HG03558 (cell line): ENCODE measurements at regions not wholly inside any gene's neighbourhood (a gene's known extent, or its start where the extent isn't known, plus 50 kb on each side); places are given as distances from the start of the nearest gene placed in this dataset.

Source experiments
- ATAC-seq: cut with Tn5 transposase; IDR thresholded peaks from one replicate; pipeline ENCODE4 v1.9.1; 2021; ENCODE audit warnings: moderate number of reproducible peaks; ENCODE audit not compliant: unreplicated experiment; ENCODE audit errors: extremely low read depth

- ATAC-seq, result no peak
Measured at GRCh38 chr6:43987838-43988439, 139.3 kb downstream of the MRPL14 start.

GRCh38 chr6:43986177-43986825, 141.0 kb downstream of the MRPL14 start:
- no peak for ATAC-seq

GRCh38 chr6:43985329-43985728, 141.9 kb downstream of the MRPL14 start:
- ATAC-seq, result no peak

GRCh38 chr6:43984442-43985321, 142.6 kb downstream of the MRPL14 start:
- ATAC-seq, result no peak

GRCh38 chr6:43983632-43984031, 143.6 kb downstream of the MRPL14 start:
- no peak for ATAC-seq

- ATAC-seq, result no peak
Measured at GRCh38 chr6:43983191-43983590, 144.1 kb downstream of the MRPL14 start.

- ATAC-seq, result no peak
Measured at GRCh38 chr6:43982084-43982625, 145.1 kb downstream of the MRPL14 start.

- no peak for ATAC-seq
Measured at GRCh38 chr6:43981363-43981990, 145.8 kb downstream of the MRPL14 start.

- no peak for ATAC-seq
Measured at GRCh38 chr6:43980004-43980795, 147.1 kb downstream of the MRPL14 start.

- no peak for ATAC-seq
Measured at GRCh38 chr6:43979525-43979924, 147.7 kb downstream of the MRPL14 start.

GRCh38 chr6:43978473-43979346, 148.5 kb downstream of the MRPL14 start:
- no peak for ATAC-seq

GRCh38 chr6:43977404-43978111, 149.7 kb downstream of the MRPL14 start:
- ATAC-seq, result peak; percentile 50

- no peak for ATAC-seq
Measured at GRCh38 chr6:43976706-43977403, 150.4 kb downstream of the MRPL14 start.

GRCh38 chr6:43974643-43975230, 152.5 kb downstream of the MRPL14 start:
- no peak for ATAC-seq

- ATAC-seq, result no peak
Measured at GRCh38 chr6:43973357-43973756, 153.9 kb downstream of the MRPL14 start.

GRCh38 chr6:43972913-43973300, 154.3 kb downstream of the MRPL14 start:
- no peak for ATAC-seq

GRCh38 chr6:43972179-43972912, 154.9 kb downstream of the MRPL14 start:
- no peak for ATAC-seq
